HepG2 (cell line): ENCODE measurements at regions not wholly inside any gene's neighbourhood (a gene's known extent, or its start where the extent isn't known, plus 50 kb on each side); places are given as distances from the start of the nearest gene placed in this dataset.

Experiments used
- ATAC-seq: fragments of 200-7000 bp; cut with Tn5 transposase; 3 replicates; pipeline ENCODE4 v1.9.1; 2020; ENCODE audit warnings: mild to moderate bottlenecking, moderate library complexity
- BruUV-seq: library from RNA; stranded (reverse); fragments of 400-500 nt; replicated peaks from 2 replicates; lab custom pipeline; 2021; lab: Mats Ljungman, UMichigan
- CTCF ChIA-PET: fragments of 300-600 bp; formaldehyde crosslinking; extraction: SDS; loops from one replicate; lab custom pipeline; 2021; ENCODE audit warnings: low total read pairs, inconsistent platforms, low intra/inter-chr PET ratio; lab: Yijun Ruan, JAX
- POLR2A ChIA-PET: fragments of 350-600 bp; sonication (Branson Sonifier 250); formaldehyde crosslinking; loops from one replicate; lab custom pipeline; 2020; ENCODE audit warnings: antibody characterized with exemption, inconsistent platforms; lab: Yijun Ruan, JAX
- DNase-seq: peaks from one replicate; pipeline ENCODE4 v3.0.0-alpha.2; 2015; ENCODE audit warnings: low spot score
- FAIRE-seq: peaks from 3 replicates; lab custom pipeline; 2011; peaks lifted over from hg19 to GRCh38; lab: Jason Lieb, UNC
- H2AFZ ChIP-seq: one replicate; pipeline ENCODE4 v1.6.1; 2011; ENCODE audit warnings: low read length, inconsistent platforms
- H3K27ac ChIP-seq: fragments of 300-600 bp; 3 replicates; pipeline ENCODE4 v1.8.0; 2011; ENCODE audit warnings: mixed run types, mild to moderate bottlenecking, mixed read lengths, low read length, inconsistent platforms; ENCODE audit not compliant: insufficient read depth; ENCODE audit errors: extremely low read length
- H3K27me3 ChIP-seq, 2 experiments: fragments of 200-600 bp in 1 of 2; 2 replicates in 1 of 2; 3 replicates in 1 of 2; pipeline versions ENCODE4 v1.6.0 to v1.8.0; 2011; ENCODE audit warnings: low read length in 2 of 2, mild to moderate bottlenecking in 2 of 2, moderate library complexity in 2 of 2, inconsistent platforms in 1 of 2; ENCODE audit not compliant: insufficient read depth in 2 of 2, control insufficient read depth in 1 of 2
- H3K36me3 ChIP-seq, 2 experiments: fragments of 200-600 bp in 1 of 2; replicated peaks in 1 of 2; 2 replicates in 1 of 2; 3 replicates in 1 of 2; pipeline versions ENCODE4 v1.5.1 to v1.8.0; 2011; ENCODE audit warnings: low read length in 2 of 2, inconsistent platforms in 1 of 2; ENCODE audit not compliant: insufficient read depth in 2 of 2, control insufficient read depth in 1 of 2
- H3K4me1 ChIP-seq: 2 replicates; pipeline ENCODE4 v1.5.1; 2012; ENCODE audit warnings: low read length, inconsistent platforms; ENCODE audit not compliant: insufficient read depth
- H3K4me2 ChIP-seq: 2 replicates; pipeline ENCODE4 v1.6.0; 2011; ENCODE audit warnings: low read depth, low read length, inconsistent platforms
- H3K4me3 ChIP-seq, 3 experiments: fragments of 200-600 bp in 1 of 3; sonication (generic), shearing (Covaris generic) in 1 of 3; replicated peaks in 1 of 3; 2 replicates each; pipeline ENCODE4 v1.5.1; 2011 to 2016; ENCODE audit warnings: low read length in 3 of 3, inconsistent platforms in 2 of 3, low read depth in 2 of 3, mild to moderate bottlenecking in 2 of 3, control low read depth in 1 of 3, mixed read lengths in 1 of 3; ENCODE audit not compliant: insufficient read depth in 1 of 3
- H3K79me2 ChIP-seq: one replicate; pipeline ENCODE4 v1.6.1; 2011; ENCODE audit warnings: low read length, inconsistent platforms; ENCODE audit not compliant: insufficient read depth
- H3K9ac ChIP-seq: 2 replicates; pipeline ENCODE4 v1.6.0; 2011; ENCODE audit warnings: mild to moderate bottlenecking, low read depth, low read length, inconsistent platforms; ENCODE audit not compliant: insufficient read depth
- H3K9me3 ChIP-seq: 2 replicates; pipeline ENCODE4 v1.5.1; 2012; ENCODE audit warnings: mild to moderate bottlenecking, low read length
- H4K20me1 ChIP-seq: 2 replicates; pipeline ENCODE4 v1.6.0; 2011; ENCODE audit warnings: inconsistent platforms, mild to moderate bottlenecking, low read length, moderate library complexity; ENCODE audit not compliant: insufficient read depth
- CREB1 ChIP-seq, 2 experiments: fragments of 450-650 bp in 1 of 2; IDR thresholded peaks; 2 replicates each; pipeline ENCODE4 v1.6.1; 2016 to 2017; ENCODE audit warnings: control low read depth in 1 of 2, mild to moderate bottlenecking in 1 of 2, missing compliant biosample characterization in 1 of 2, missing genetic modification characterization in 1 of 2
- ETS1 ChIP-seq: sonication (generic); formaldehyde crosslinking; IDR thresholded peaks from 2 replicates; pipeline ENCODE4 v1.4.0; 2020; ENCODE audit warnings: missing genetic modification reagents
- HDAC1 ChIP-seq: sonication (generic); formaldehyde crosslinking; IDR thresholded peaks from 2 replicates; pipeline ENCODE4 v1.5.1; 2020; ENCODE audit warnings: mild to moderate bottlenecking, missing genetic modification reagents
- SRSF1 ChIP-seq: fragments of 200-400 bp; formaldehyde crosslinking; optimal IDR thresholded peaks from 2 replicates; pipeline ENCODE3; 2017; ENCODE audit warnings: mild to moderate bottlenecking, low read depth, low read length, moderate library complexity
- WGBS: methylation state at CpG from one replicate; pipeline ENCODE4 v1.1.6; 2017; ENCODE audit warnings: low lambda C conversion rate; 5-methylcytosine and 5-hydroxymethylcytosine counted together
- in situ Hi-C: cut with HindIII; loops from 2 replicates; pipeline ENCODE4 v1.10.0; 2017; ENCODE audit warnings: low pct_unique_long_range_greater_than_20kb; ENCODE audit not compliant: extremely low pct_ligation_motif_present
- intact Hi-C: fragments of 100-400 bp; cut with micrococcal nuclease; formaldehyde crosslinking; loops from one replicate; pipeline ENCODE4 v1.10.0; 2022; ENCODE audit not compliant: unreplicated experiment

GRCh38 chr3:86175593-86176444 is 815.1 kb downstream of the VGLL3 start:
- no peaks in the 10 kb centered on the region for H3K4me1 ChIP-seq
- no peak overlapping the region for H3K27ac ChIP-seq
- H3K9me3 ChIP-seq: no peaks in the 10 kb centered on the region
- in situ Hi-C loops: no loop called here
- ChIA-PET POLR2A (no interaction called here), CTCF (no interaction called here)
- no peak overlapping the region for H3K4me2 ChIP-seq
- TF ChIP-seq SRSF1 (no peak), CREB1 (IDR thresholded peaks at IDR 0.05) (0 out of 2 replicates have a peak, but pooled peaks have one; percentile 14), CREB1 (CRISPR knock-in tag; IDR thresholded peaks at IDR 0.05) (no peak), ETS1 (CRISPR knock-in tag) (no peak)
- no peak overlapping the region for H2AFZ ChIP-seq
- no peak for DNase-seq
- WGBS: 25% methylated on average over 7 of the region's 7 CpGs
- no peak for FAIRE-seq
- no peaks in the 10 kb centered on the region for H4K20me1 ChIP-seq
- no peak overlapping the region for H3K9ac ChIP-seq
- no peak overlapping the region for H3K4me3 ChIP-seq
- no TSS peak for BruUV-seq
- H3K36me3 ChIP-seq: no peaks in the 10 kb centered on the region
- no peaks in the 10 kb centered on the region for H3K79me2 ChIP-seq
- intact Hi-C loops: no loop called here
- ATAC-seq: no peak
- no peaks in the 10 kb centered on the region for H3K27me3 ChIP-seq

GRCh38 chr3:86175051-86175536 is 815.9 kb downstream of the VGLL3 start:
- Histone ChIP-seq H3K9ac (no peak overlapping the region), H4K20me1 (no peaks in the 10 kb centered on the region), H3K9me3 (no peaks in the 10 kb centered on the region), H3K4me3 (no peak overlapping the region), H3K36me3 (no peaks in the 10 kb centered on the region), H3K4me1 (no peaks in the 10 kb centered on the region)
- ChIA-PET CTCF (no interaction called here), POLR2A (no interaction called here)
- no TSS peak for BruUV-seq
- WGBS: 0% methylated on average over 3 of the region's 3 CpGs
- ATAC-seq: no peak
- in situ Hi-C loops: no loop called here
- FAIRE-seq: no peak
- intact Hi-C loops: no loop called here
- no peak for DNase-seq
- no peak for TF ChIP-seq HDAC1 (CRISPR knock-in tag)
- TF ChIP-seq, all 625 proteins: peak for 0
- H3K79me2 ChIP-seq: no peaks in the 10 kb centered on the region
- H3K27me3 ChIP-seq: no peaks in the 10 kb centered on the region
- H2AFZ ChIP-seq: no peak overlapping the region
- H3K4me2 ChIP-seq: no peak overlapping the region
- H3K27ac ChIP-seq: no peak overlapping the region
